HEK293 (cell line): ENCODE measurements at regions not wholly inside any gene's neighbourhood (a gene's known extent, or its start where the extent isn't known, plus 50 kb on each side); places are given as distances from the start of the nearest gene placed in this dataset.
A peak's percentile ranks its signal among the peaks of the same experiment; 100 is the strongest.

Experiments
- CTCF ChIA-PET: fragments of 350-600 bp; formaldehyde crosslinking; extraction: SDS; loops from one replicate; lab custom pipeline; 2021; ENCODE audit warnings: antibody characterized with exemption; lab: Yijun Ruan, JAX
- POLR2A ChIA-PET: fragments of 300-600 bp; formaldehyde crosslinking; extraction: SDS; loops from one replicate; lab custom pipeline; 2020; ENCODE audit warnings: antibody characterized with exemption, inconsistent platforms; lab: Yijun Ruan, JAX
- H3K27ac ChIP-seq: fragments of 200-500 bp; sonication (Bioruptor generic); 2 replicates; pipeline ENCODE4 v1.5.1; 2014; ENCODE audit warnings: low read depth, low read length, control low read depth, inconsistent platforms; ENCODE audit errors: extremely low read depth
- H3K36me3 ChIP-seq, 2 experiments: fragments of 200-500 bp in 1 of 2; sonication (Bioruptor generic) in 1 of 2; 1 replicate in 1 of 2; 2 replicates in 1 of 2; pipeline ENCODE4 v1.5.1; 2014 to 2017; ENCODE audit warnings: inconsistent platforms in 2 of 2, low read length in 2 of 2; ENCODE audit not compliant: control insufficient read depth in 2 of 2, insufficient read depth in 1 of 2
- H3K4me1 ChIP-seq: fragments of 200-500 bp; sonication (Bioruptor generic); 2 replicates; pipeline ENCODE4 v1.5.1; 2014; ENCODE audit warnings: mild to moderate bottlenecking, low read length, inconsistent platforms; ENCODE audit not compliant: control insufficient read depth, insufficient read depth
- H3K4me3 ChIP-seq: 2 replicates; pipeline ENCODE4 v1.5.1; 2011; ENCODE audit warnings: low read depth, mild to moderate bottlenecking, control low read depth, low read length, moderate library complexity
- H3K9me3 ChIP-seq: fragments of 200-500 bp; sonication (Bioruptor generic); 2 replicates; pipeline ENCODE4 v1.5.1; 2014; ENCODE audit warnings: low read depth, low read length, inconsistent platforms; ENCODE audit not compliant: control insufficient read depth, insufficient read depth
- GLIS1 ChIP-seq: fragments of 450-650 bp; formaldehyde crosslinking; IDR thresholded peaks from 2 replicates; pipeline ENCODE4 v1.5.1; 2016; ENCODE audit warnings: missing biosample characterization, missing genetic modification characterization
- MEIS1 ChIP-seq: sonication (generic); formaldehyde crosslinking; IDR thresholded peaks from 2 replicates; pipeline ENCODE4 v1.8.1; 2022; ENCODE audit warnings: missing genetic modification reagents, mild to moderate bottlenecking, borderline replicate concordance
- MZF1 ChIP-seq: fragments of 450-650 bp; formaldehyde crosslinking; IDR thresholded peaks from 2 replicates; pipeline ENCODE4 v1.5.1; 2017; ENCODE audit warnings: missing biosample characterization, missing genetic modification characterization, borderline replicate concordance
- PRDM10 ChIP-seq: fragments of 450-650 bp; formaldehyde crosslinking; IDR thresholded peaks from 2 replicates; pipeline ENCODE4 v1.5.1; 2016; ENCODE audit warnings: missing biosample characterization, missing genetic modification characterization
- RBAK ChIP-seq: fragments of 450-650 bp; formaldehyde crosslinking; IDR thresholded peaks from 2 replicates; pipeline ENCODE4 v1.5.1; 2016; ENCODE audit warnings: missing biosample characterization, missing genetic modification characterization
- WT1 ChIP-seq: fragments of 450-650 bp; formaldehyde crosslinking; IDR thresholded peaks from 2 replicates; pipeline ENCODE4 v1.5.1; 2016; ENCODE audit warnings: missing biosample characterization, missing genetic modification characterization
- ZNF341 ChIP-seq: fragments of 450-650 bp; formaldehyde crosslinking; IDR thresholded peaks from 2 replicates; pipeline ENCODE4; 2016; ENCODE audit warnings: low read depth, missing biosample characterization, missing genetic modification characterization
- ZNF394 ChIP-seq: fragments of 450-650 bp; formaldehyde crosslinking; IDR thresholded peaks from 2 replicates; pipeline ENCODE4 v1.5.1; 2016; ENCODE audit warnings: missing biosample characterization, missing genetic modification characterization, mild to moderate bottlenecking, moderate library complexity, borderline replicate concordance
- ZNF398 ChIP-seq: fragments of 450-650 bp; formaldehyde crosslinking; IDR thresholded peaks from 2 replicates; pipeline ENCODE4 v1.5.1; 2017; ENCODE audit warnings: missing biosample characterization, missing genetic modification characterization
- ZNF416 ChIP-seq: fragments of 450-650 bp; formaldehyde crosslinking; IDR thresholded peaks from 2 replicates; pipeline ENCODE4 v1.5.1; 2016; ENCODE audit warnings: missing biosample characterization, missing genetic modification characterization
- ZNF449 ChIP-seq: fragments of 450-650 bp; formaldehyde crosslinking; IDR thresholded peaks from 2 replicates; pipeline ENCODE4 v1.5.1; 2017; ENCODE audit warnings: missing biosample characterization, mild to moderate bottlenecking, missing genetic modification characterization, moderate library complexity
- ZNF518A ChIP-seq: fragments of 450-650 bp; formaldehyde crosslinking; conservative IDR thresholded peaks from 2 replicates; pipeline ENCODE4 v1.5.1; 2016; ENCODE audit warnings: low read depth, missing biosample characterization, missing genetic modification characterization
- ZNF560 ChIP-seq: fragments of 450-650 bp; formaldehyde crosslinking; IDR thresholded peaks from 2 replicates; pipeline ENCODE4 v1.5.1; 2017; ENCODE audit warnings: missing biosample characterization, missing genetic modification characterization, borderline replicate concordance
- ZNF76 ChIP-seq: fragments of 450-650 bp; formaldehyde crosslinking; IDR thresholded peaks from 2 replicates; pipeline ENCODE4; 2016; ENCODE audit warnings: low read depth, missing biosample characterization, missing genetic modification characterization, borderline replicate concordance
- ZNF791 ChIP-seq: fragments of 450-650 bp; formaldehyde crosslinking; IDR thresholded peaks from 2 replicates; pipeline ENCODE4 v1.5.1; 2016; ENCODE audit warnings: missing biosample characterization, missing genetic modification characterization
- ZSCAN23 ChIP-seq: fragments of 450-650 bp; formaldehyde crosslinking; IDR thresholded peaks from 2 replicates; pipeline ENCODE4 v1.5.1; 2016; ENCODE audit warnings: missing biosample characterization, missing genetic modification characterization
- TF ChIP-seq, protein P1 (sequence below): fragments of 450-650 bp; formaldehyde crosslinking; IDR thresholded peaks from 2 replicates; pipeline ENCODE4 v1.5.1; 2016; ENCODE audit warnings: missing biosample characterization, missing genetic modification characterization

GRCh38 chr18:27704736-27705361, 472.1 kb downstream of the CDH2 start:
- CTCF ChIA-PET: interaction anchor here (0.7 to 0.9 kb wide), 3 partner anchors 19 to 409 kb away, joined by 4 to 5 read pairs (median 4); no protein-coding TSS in a partner anchor
- Histone ChIP-seq H3K4me3 (no peak overlapping the region), H3K9me3 (no peaks in the 10 kb centered on the region), H3K27ac (no peak overlapping the region), H3K4me1 (no peaks in the 10 kb centered on the region), H3K36me3 (no peaks in the 10 kb centered on the region)
- POLR2A ChIA-PET: no interaction called here
- TF ChIP-seq ZNF76 (tag by site-specific recombination) (no peak), ZNF449 (tag by site-specific recombination) (no peak), ZNF791 (tag by site-specific recombination) (no peak), ZNF394 (tag by site-specific recombination) (no peak), MEIS1 (CRISPR knock-in tag) (no peak), ZSCAN23 (tag by site-specific recombination) (no peak), RBAK (tag by site-specific recombination) (no peak), ZNF398 (tag by site-specific recombination) (no peak), MZF1 (peak; percentile 31; the same call in 1 of the 2 replicates), GLIS1 (tag by site-specific recombination) (peak; percentile 8; the same call in 1 of the 2 replicates), WT1 (tag by site-specific recombination) (peak; percentile 34; the same call in 1 of the 2 replicates), ZNF416 (no peak), ZNF518A (tag by site-specific recombination) (no peak), ZNF560 (tag by site-specific recombination) (no peak), PRDM10 (tag by site-specific recombination) (0 out of 2 replicates have a peak, but pooled peaks have one; percentile 10), ZNF341 (tag by site-specific recombination) (no peak)
- TF ChIP-seq, protein P1, sequence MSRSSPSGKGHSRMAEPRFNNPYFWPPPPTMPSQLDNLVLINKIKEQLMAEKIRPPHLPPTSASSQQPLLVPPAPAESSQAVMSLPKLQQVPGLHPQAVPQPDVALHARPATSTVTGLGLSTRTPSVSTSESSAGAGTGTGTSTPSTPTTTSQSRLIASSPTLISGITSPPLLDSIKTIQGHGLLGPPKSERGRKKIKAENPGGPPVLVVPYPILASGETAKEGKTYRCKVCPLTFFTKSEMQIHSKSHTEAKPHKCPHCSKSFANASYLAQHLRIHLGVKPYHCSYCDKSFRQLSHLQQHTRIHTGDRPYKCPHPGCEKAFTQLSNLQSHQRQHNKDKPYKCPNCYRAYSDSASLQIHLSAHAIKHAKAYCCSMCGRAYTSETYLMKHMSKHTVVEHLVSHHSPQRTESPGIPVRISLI (tag by site-specific recombination): no peak
